NCI-H345 treated with DMSO at 0.1 percent for 48 hours (cell line): ENCODE measurements at regions not wholly inside any gene's neighbourhood (a gene's known extent, or its start where the extent isn't known, plus 50 kb on each side); places are given as distances from the start of the nearest gene placed in this dataset.
"Not testable (repeated sequence)": the region's sequence is repeated elsewhere in the genome, so short reads cannot be mapped to it uniquely, and the experiment has no call there.

ENCODE experiments used
- DNase-seq: peaks from one replicate; lab custom pipeline; 2025; ENCODE audit not compliant: unreplicated experiment; lab: John Stamatoyannopoulos, UW

- DNase-seq = no peak
Observed at GRCh38 chr10:21463436-21463835, 62.0 kb downstream of the SKIDA1 start.

GRCh38 chr10:21458126-21458871 lies 67.2 kb downstream of the SKIDA1 start:
- DNase-seq = no peak

- no peak for DNase-seq
Observed at GRCh38 chr10:21456160-21456559, 69.3 kb downstream of the SKIDA1 start.

GRCh38 chr10:21452203-21452602 lies 73.3 kb downstream of the SKIDA1 start:
- no peak for DNase-seq

GRCh38 chr10:21449288-21449966 lies 76.1 kb downstream of the SKIDA1 start:
- DNase-seq = no peak

GRCh38 chr10:21445163-21445562 lies 80.3 kb downstream of the SKIDA1 start:
- DNase-seq = no peak

GRCh38 chr10:21441625-21442024 lies 83.9 kb downstream of the SKIDA1 start:
- DNase-seq = no peak

- DNase-seq = not testable (repeated sequence)
Observed at GRCh38 chr10:21438914-21439313, 86.6 kb downstream of the SKIDA1 start.

GRCh38 chr10:21437770-21438382 lies 87.6 kb downstream of the SKIDA1 start:
- no peak for DNase-seq

GRCh38 chr10:21432266-21432665 lies 93.2 kb downstream of the SKIDA1 start:
- DNase-seq = no peak

GRCh38 chr10:21431799-21432198 lies 93.7 kb downstream of the SKIDA1 start:
- DNase-seq = no peak

- DNase-seq = no peak
Observed at GRCh38 chr10:21427804-21428481, 97.5 kb downstream of the SKIDA1 start.

GRCh38 chr10:21424459-21424861 lies 101.0 kb downstream of the SKIDA1 start:
- no peak for DNase-seq

GRCh38 chr10:21423850-21424249 lies 101.6 kb downstream of the SKIDA1 start:
- no peak for DNase-seq

GRCh38 chr10:21423338-21423737 lies 102.1 kb downstream of the SKIDA1 start:
- DNase-seq = no peak

GRCh38 chr10:21421794-21422193 lies 103.7 kb downstream of the SKIDA1 start:
- no peak for DNase-seq

GRCh38 chr10:21421016-21421415 lies 104.5 kb downstream of the SKIDA1 start:
- DNase-seq = no peak

GRCh38 chr10:21418981-21419576 lies 106.4 kb downstream of the SKIDA1 start:
- not testable (repeated sequence) for DNase-seq

GRCh38 chr10:21417172-21417712 lies 108.2 kb downstream of the SKIDA1 start:
- DNase-seq = no peak

GRCh38 chr10:21413680-21414079 lies 111.8 kb downstream of the SKIDA1 start:
- no peak for DNase-seq

- DNase-seq = no peak
Observed at GRCh38 chr10:21413268-21413667, 112.2 kb downstream of the SKIDA1 start.
